Breast epithelium (tissue), 4 donors: ENCODE measurements at regions not wholly inside any gene's neighbourhood (a gene's known extent, or its start where the extent isn't known, plus 50 kb on each side); places are given as distances from the start of the nearest gene placed in this dataset.

Experiments
- DNase-seq, 2 donors: peaks; one replicate each; pipeline ENCODE4 v3.0.0-alpha.2; 2019; ENCODE audit warnings: low spot score in 2 of 2
- H3K27ac ChIP-seq, 2 donors: fragments of 200-600 bp; sonication (generic) in 1 of 2; one replicate each; pipeline ENCODE4 v1.5.1; 2016 to 2019; ENCODE audit warnings: mild to moderate bottlenecking in 1 of 2
- H3K27me3 ChIP-seq, 2 donors: fragments of 200-600 bp; sonication (generic) in 1 of 2; one replicate each; pipeline versions ENCODE4 v1.5.1 to v1.6.0; 2017 to 2019; ENCODE audit warnings: control low read depth in 1 of 2, mild to moderate bottlenecking in 1 of 2
- H3K36me3 ChIP-seq: fragments of 200-600 bp; one replicate; pipeline ENCODE4 v1.5.1; 2019
- H3K4me1 ChIP-seq, 2 donors: fragments of 200-600 bp; sonication (generic); one replicate each; pipeline ENCODE4 v1.5.1; 2016 to 2019; ENCODE audit warnings: control low read depth in 1 of 2
- H3K4me3 ChIP-seq, 3 donors: fragments of 200-600 bp; sonication (generic); 1 replicate in 2 of 3; 2 replicates in 1 of 3; pipeline ENCODE4 v1.5.1; 2016 to 2019; ENCODE audit warnings: mild to moderate bottlenecking in 3 of 3, moderate library complexity in 2 of 3
- H3K9me3 ChIP-seq, 2 donors: fragments of 200-600 bp; sonication (generic) in 1 of 2; one replicate each; pipeline ENCODE4 v1.5.1; 2016 to 2019; ENCODE audit warnings: control low read depth in 1 of 2
- POLR2A ChIP-seq: fragments of 450-650 bp; IDR thresholded peaks from one replicate; pipeline ENCODE4 v1.6.1; 2016; ENCODE audit warnings: antibody characterized with exemption, mild to moderate bottlenecking, moderate library complexity
- POLR2AphosphoS5 ChIP-seq, 3 donors: sonication (generic); formaldehyde crosslinking; IDR thresholded peaks; one replicate each; pipeline ENCODE4 v1.6.1; 2017; ENCODE audit warnings: antibody characterized with exemption in 3 of 3
- intact Hi-C: fragments of 100-400 bp; cut with DNase I; formaldehyde crosslinking; loops from one replicate; pipeline ENCODE4 v1.15.1; 2023; ENCODE audit warnings: low total_unique reads
- TF ChIP-seq, protein P1 (sequence below), 3 donors: fragments of 450-650 bp; IDR thresholded peaks; one replicate each; pipeline ENCODE4 v1.5.1; 2016 to 2017; ENCODE audit warnings: antibody characterized with exemption in 3 of 3, mild to moderate bottlenecking in 3 of 3, moderate library complexity in 3 of 3

DNA sequence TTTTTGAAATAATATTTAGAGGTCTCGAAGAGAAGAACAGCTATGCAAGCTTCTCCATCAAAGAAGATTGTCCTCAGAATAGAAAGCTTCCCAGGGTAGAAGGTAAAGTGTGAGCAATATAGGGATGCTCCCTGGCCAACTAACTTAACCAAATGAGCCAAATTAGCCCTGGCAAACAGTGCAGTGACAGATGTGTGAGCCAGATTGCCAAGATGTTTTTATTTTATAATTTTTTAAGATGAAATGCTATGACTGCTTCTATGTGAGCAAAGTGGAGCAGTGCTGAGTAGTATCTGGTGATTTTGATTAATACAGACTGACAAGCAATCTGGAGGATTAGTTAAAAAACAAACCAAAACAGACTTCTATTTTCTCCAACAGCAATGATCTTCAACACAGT, 202.1 kb downstream of the NOVA1 start:
- Histone ChIP-seq H3K27ac (no peak overlapping the region), H3K27me3 (no peaks in the 10 kb centered on the region), H3K4me3 (no peak overlapping the region), H3K9me3 (no peaks in the 10 kb centered on the region), H3K36me3 (no peaks in the 10 kb centered on the region), H3K4me1 (peaks cover 0 to 9% of the 10 kb centered on the region in 2 donors)
- DNase-seq: no peak
- TF ChIP-seq, protein P1, sequence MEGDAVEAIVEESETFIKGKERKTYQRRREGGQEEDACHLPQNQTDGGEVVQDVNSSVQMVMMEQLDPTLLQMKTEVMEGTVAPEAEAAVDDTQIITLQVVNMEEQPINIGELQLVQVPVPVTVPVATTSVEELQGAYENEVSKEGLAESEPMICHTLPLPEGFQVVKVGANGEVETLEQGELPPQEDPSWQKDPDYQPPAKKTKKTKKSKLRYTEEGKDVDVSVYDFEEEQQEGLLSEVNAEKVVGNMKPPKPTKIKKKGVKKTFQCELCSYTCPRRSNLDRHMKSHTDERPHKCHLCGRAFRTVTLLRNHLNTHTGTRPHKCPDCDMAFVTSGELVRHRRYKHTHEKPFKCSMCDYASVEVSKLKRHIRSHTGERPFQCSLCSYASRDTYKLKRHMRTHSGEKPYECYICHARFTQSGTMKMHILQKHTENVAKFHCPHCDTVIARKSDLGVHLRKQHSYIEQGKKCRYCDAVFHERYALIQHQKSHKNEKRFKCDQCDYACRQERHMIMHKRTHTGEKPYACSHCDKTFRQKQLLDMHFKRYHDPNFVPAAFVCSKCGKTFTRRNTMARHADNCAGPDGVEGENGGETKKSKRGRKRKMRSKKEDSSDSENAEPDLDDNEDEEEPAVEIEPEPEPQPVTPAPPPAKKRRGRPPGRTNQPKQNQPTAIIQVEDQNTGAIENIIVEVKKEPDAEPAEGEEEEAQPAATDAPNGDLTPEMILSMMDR (IDR thresholded peaks at IDR 0.05): no peak
- TF ChIP-seq POLR2A (no peak), POLR2AphosphoS5 (IDR thresholded peaks at IDR 0.05) (no peak)
- intact Hi-C loops: no loop called here

DNA sequence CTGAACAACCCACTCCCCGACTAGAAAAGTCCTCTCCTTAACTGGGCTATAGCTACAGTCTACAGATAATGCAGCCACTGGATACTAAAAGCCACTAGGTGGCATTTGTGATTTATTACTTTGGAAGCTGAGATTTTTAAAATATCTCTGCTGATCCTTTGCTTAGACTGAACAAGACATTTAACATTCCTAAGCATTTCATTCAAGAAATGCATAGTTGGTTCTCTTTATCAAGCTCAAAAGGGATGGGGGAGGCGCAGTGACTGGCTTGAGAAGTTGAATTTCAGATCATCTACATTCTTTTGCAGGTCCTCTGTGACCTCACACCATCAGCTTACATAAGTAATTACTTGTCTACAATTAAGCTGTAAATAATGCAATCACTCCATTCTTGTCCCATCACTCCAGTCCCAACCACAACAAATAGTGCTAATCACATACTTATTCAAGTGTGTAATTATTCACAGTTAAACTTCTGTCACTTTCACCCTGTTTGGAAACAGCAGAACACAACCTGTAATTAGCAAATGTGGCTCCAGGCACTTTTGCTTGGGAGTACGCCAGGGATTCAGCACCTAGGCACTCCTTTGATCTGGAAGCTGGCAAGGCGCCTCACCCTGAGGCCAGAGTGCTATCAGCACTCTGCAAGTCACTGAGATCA, 203.6 kb downstream of the NOVA1 start:
- no peaks in the 10 kb centered on the region for H3K9me3 ChIP-seq
- no peak overlapping the region for H3K4me3 ChIP-seq
- H3K27ac ChIP-seq: no peak overlapping the region
- intact Hi-C loops: no loop called here
- TF ChIP-seq, protein P1 (IDR thresholded peaks at IDR 0.05): no peak
- TF ChIP-seq POLR2AphosphoS5 (IDR thresholded peaks at IDR 0.05) (no peak), POLR2A (no peak)
- H3K27me3 ChIP-seq: no peaks in the 10 kb centered on the region
- DNase-seq: no peak
- peaks cover 0 to 9% of the 10 kb centered on the region in 2 donors for H3K4me1 ChIP-seq
- no peaks in the 10 kb centered on the region for H3K36me3 ChIP-seq

DNA sequence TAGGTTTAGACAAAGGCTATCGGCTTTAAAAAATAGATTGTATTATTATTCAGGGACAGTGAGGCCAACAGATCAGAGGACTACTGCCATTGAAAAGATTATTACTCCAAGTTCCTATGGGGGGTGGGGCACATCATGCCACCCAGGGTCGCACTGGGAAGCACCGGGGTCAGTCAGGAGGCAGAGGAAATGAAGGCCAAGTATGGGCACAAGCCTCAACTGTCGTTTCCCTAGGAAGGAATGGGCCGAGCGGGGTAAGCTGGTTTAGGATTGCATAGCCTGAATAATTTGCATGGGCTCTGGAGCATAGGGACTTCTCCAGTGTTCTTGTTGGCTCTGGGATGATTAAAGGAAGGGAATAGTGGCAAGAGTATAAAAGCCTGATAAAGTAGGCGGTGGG, 205.3 kb downstream of the NOVA1 start:
- intact Hi-C loops: no loop called here
- TF ChIP-seq POLR2AphosphoS5 (IDR thresholded peaks at IDR 0.05) (no peak), POLR2A (no peak)
- TF ChIP-seq, protein P1 (IDR thresholded peaks at IDR 0.05): no peak

DNA sequence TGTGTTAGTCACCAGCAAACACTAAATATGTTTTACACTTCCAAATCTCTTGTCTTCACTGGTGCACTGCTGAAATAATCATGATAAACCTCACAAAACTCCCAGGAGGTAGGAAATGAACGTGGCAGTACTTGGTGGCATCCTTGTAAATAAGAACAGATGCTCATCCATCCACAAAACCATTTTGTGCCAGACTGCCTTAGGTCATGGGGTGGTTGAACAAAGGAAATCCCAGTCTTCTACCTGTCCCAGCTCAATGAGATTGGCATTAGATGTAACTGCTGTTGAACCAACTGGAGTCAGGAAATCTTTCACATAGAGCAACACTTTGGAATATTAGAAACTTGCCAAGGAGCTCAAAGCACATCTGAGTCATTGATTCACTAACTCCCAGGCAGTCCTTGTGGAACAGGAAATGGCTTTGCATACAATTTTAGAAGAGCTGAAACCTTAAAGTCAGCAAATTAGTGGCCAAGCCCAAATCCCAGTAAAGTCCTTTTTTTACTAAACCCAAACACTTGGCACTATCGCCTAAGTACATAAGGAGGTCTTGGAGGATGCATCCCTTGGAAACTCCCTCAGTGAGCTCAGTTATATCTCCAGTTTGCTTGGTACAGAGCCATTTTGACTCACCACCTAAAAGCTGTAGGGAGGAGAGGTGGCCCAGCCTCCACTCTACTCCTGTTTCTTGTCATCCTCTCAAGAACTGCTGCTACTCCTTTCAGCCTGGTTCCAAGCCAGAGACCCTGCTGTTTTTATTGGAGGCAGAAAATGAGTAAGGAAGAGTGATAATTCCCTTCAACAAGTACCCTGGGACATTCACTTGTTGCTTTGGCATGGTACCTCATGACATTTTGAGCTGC, 208.0 kb downstream of the NOVA1 start:
- no peak for TF ChIP-seq POLR2A
- no peak for TF ChIP-seq POLR2AphosphoS5 (IDR thresholded peaks at IDR 0.05)
- TF ChIP-seq, protein P1 (IDR thresholded peaks at IDR 0.05): no peak
- Histone ChIP-seq H3K27ac (no peak overlapping the region), H3K9me3 (no peaks in the 10 kb centered on the region), H3K27me3 (no peaks in the 10 kb centered on the region), H3K4me3 (no peak overlapping the region), H3K36me3 (no peaks in the 10 kb centered on the region), H3K4me1 (peaks cover 0 to 9% of the 10 kb centered on the region in 2 donors)
- intact Hi-C loops: no loop called here
- DNase-seq: no peak

More for the DNA sequence above, 205.3 kb downstream of the NOVA1 start:
- no peaks in the 10 kb centered on the region for H3K27me3 ChIP-seq
- H3K4me3 ChIP-seq: no peak overlapping the region
- H3K27ac ChIP-seq: no peak overlapping the region
- no peak for DNase-seq
- H3K36me3 ChIP-seq: no peaks in the 10 kb centered on the region
- peaks cover 0 to 9% of the 10 kb centered on the region in 2 donors for H3K4me1 ChIP-seq
- no peaks in the 10 kb centered on the region for H3K9me3 ChIP-seq

DNA sequence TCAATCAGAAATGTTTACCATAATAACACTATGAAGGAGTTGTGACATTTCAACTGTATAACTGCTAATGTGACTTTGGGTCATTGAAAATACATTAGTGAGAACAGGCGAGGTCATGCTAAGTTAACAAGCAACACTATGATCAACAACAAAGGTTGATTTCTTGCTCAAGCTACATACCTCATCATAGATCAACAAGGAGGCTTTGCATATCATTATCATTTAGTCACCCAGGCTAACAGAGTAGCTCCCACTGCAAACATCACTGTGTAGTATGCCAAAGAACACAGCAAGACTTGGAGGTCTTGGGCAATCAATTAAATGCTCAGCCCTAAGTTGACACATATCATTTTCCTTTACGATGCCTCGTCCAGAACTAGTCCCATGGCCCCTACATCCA, 212.5 kb downstream of the NOVA1 start:
- H3K9me3 ChIP-seq: no peaks in the 10 kb centered on the region
- no peaks in the 10 kb centered on the region for H3K4me1 ChIP-seq
- no peak overlapping the region for H3K27ac ChIP-seq
- H3K27me3 ChIP-seq: no peaks in the 10 kb centered on the region
- DNase-seq: no peak
- TF ChIP-seq, protein P1 (IDR thresholded peaks at IDR 0.05): no peak
- no peak for TF ChIP-seq POLR2A
- TF ChIP-seq POLR2AphosphoS5 (IDR thresholded peaks at IDR 0.05): no peak
- intact Hi-C loops: no loop called here
- no peaks in the 10 kb centered on the region for H3K36me3 ChIP-seq
- H3K4me3 ChIP-seq: no peak overlapping the region
